DOHH2 (cell line): ENCODE measurements at regions not wholly inside any gene's neighbourhood (a gene's known extent, or its start where the extent isn't known, plus 50 kb on each side); places are given as distances from the start of the nearest gene placed in this dataset.

ENCODE experiments used
- H3F3A ChIP-seq: fragments of 200-600 bp; sonication (generic), shearing (Covaris generic); 2 replicates; pipeline ENCODE4 v1.6.0; 2016; ENCODE audit warnings: antibody characterized with exemption, mild to moderate bottlenecking; ENCODE audit not compliant: control insufficient read depth, insufficient read depth
- H3K27ac ChIP-seq: fragments of 200-600 bp; sonication (generic); 2 replicates; pipeline ENCODE4 v1.5.1; 2014; ENCODE audit warnings: low read depth, mild to moderate bottlenecking, low read length, moderate library complexity
- H3K27me3 ChIP-seq: fragments of 200-600 bp; sonication (generic); 2 replicates; pipeline ENCODE4 v1.6.1; 2014; ENCODE audit warnings: mild to moderate bottlenecking, low read length, mixed read lengths; ENCODE audit not compliant: control insufficient read depth
- H3K36me3 ChIP-seq: fragments of 200-600 bp; sonication (generic); 2 replicates; pipeline ENCODE4 v1.6.1; 2014; ENCODE audit warnings: mild to moderate bottlenecking, low read length, moderate library complexity, mixed read lengths; ENCODE audit not compliant: control insufficient read depth
- H3K4me1 ChIP-seq: fragments of 200-600 bp; sonication (generic); 2 replicates; pipeline ENCODE4 v1.6.1; 2014; ENCODE audit warnings: mild to moderate bottlenecking, low read length, mixed read lengths; ENCODE audit not compliant: control insufficient read depth
- H3K4me2 ChIP-seq: fragments of 200-600 bp; sonication (generic); 2 replicates; pipeline ENCODE4 v1.6.0; 2014; ENCODE audit warnings: mild to moderate bottlenecking, low read length, moderate library complexity
- H3K4me3 ChIP-seq: fragments of 200-600 bp; sonication (generic); 2 replicates; pipeline ENCODE4 v1.5.1; 2014; ENCODE audit warnings: mild to moderate bottlenecking, low read length, mixed read lengths
- H3K79me2 ChIP-seq: fragments of 200-600 bp; sonication (generic); 2 replicates; pipeline ENCODE4 v1.6.1; 2014; ENCODE audit warnings: mild to moderate bottlenecking, low read length, mixed read lengths; ENCODE audit not compliant: control insufficient read depth
- H3K9me2 ChIP-seq: fragments of 200-600 bp; sonication (generic); replicated peaks from 2 replicates; pipeline ENCODE4 v1.6.1; 2014; ENCODE audit warnings: mild to moderate bottlenecking, low read length, mixed read lengths; ENCODE audit not compliant: control insufficient read depth
- H3K9me3 ChIP-seq: fragments of 200-600 bp; sonication (generic); 2 replicates; pipeline ENCODE4 v1.6.1; 2014; ENCODE audit warnings: antibody characterized with exemption, low read length, mixed read lengths; ENCODE audit not compliant: control insufficient read depth, insufficient read depth
- H4K20me1 ChIP-seq: fragments of 200-600 bp; sonication (generic); 2 replicates; pipeline ENCODE4 v1.6.0; 2014; ENCODE audit warnings: low read depth, mild to moderate bottlenecking, antibody characterized with exemption, low read length, moderate library complexity; ENCODE audit not compliant: control insufficient read depth, insufficient read depth
- CTCF ChIP-seq: fragments of 200-600 bp; sonication (generic); IDR thresholded peaks from one replicate; pipeline ENCODE4 v1.5.1; 2014; ENCODE audit warnings: antibody characterized with exemption, mild to moderate bottlenecking, low read depth, low read length; ENCODE audit not compliant: poor library complexity, severe bottlenecking
- EZH2phosphoT487 ChIP-seq: fragments of 200-600 bp; sonication (generic); IDR thresholded peaks from 2 replicates; pipeline ENCODE4 v1.6.1; 2017; ENCODE audit warnings: borderline replicate concordance, mild to moderate bottlenecking, antibody characterized with exemption, low read length, moderate library complexity, mixed read lengths

- no peaks in the 10 kb centered on the region for H3K4me1 ChIP-seq
- no peak overlapping the region for H3K4me3 ChIP-seq
- H3F3A ChIP-seq = no peaks in the 10 kb centered on the region
- TF ChIP-seq EZH2phosphoT487 (no peak), CTCF (no peak)
- no peaks in the 10 kb centered on the region for H4K20me1 ChIP-seq
- H3K9me3 ChIP-seq = no peaks in the 10 kb centered on the region
- H3K36me3 ChIP-seq = no peaks in the 10 kb centered on the region
- no peaks in the 10 kb centered on the region for H3K9me2 ChIP-seq
- H3K4me2 ChIP-seq = no peak overlapping the region
- H3K27ac ChIP-seq = no peak overlapping the region
- no peaks in the 10 kb centered on the region for H3K27me3 ChIP-seq
- H3K79me2 ChIP-seq = no peaks in the 10 kb centered on the region
Measured at GRCh38 chr14:100982353-100982752, 78.8 kb upstream of the RTL1 start.

- no peak overlapping the region for H3K27ac ChIP-seq
- no peaks in the 10 kb centered on the region for H4K20me1 ChIP-seq
- no peaks in the 10 kb centered on the region for H3K4me1 ChIP-seq
- H3K79me2 ChIP-seq = no peaks in the 10 kb centered on the region
- TF ChIP-seq CTCF = no peak
- TF ChIP-seq EZH2phosphoT487 = no peak
- no peaks in the 10 kb centered on the region for H3K9me3 ChIP-seq
- H3K4me2 ChIP-seq = no peak overlapping the region
- no peaks in the 10 kb centered on the region for H3F3A ChIP-seq
- H3K9me2 ChIP-seq = no peaks in the 10 kb centered on the region
- no peaks in the 10 kb centered on the region for H3K36me3 ChIP-seq
- H3K4me3 ChIP-seq = no peak overlapping the region
- H3K27me3 ChIP-seq = no peaks in the 10 kb centered on the region
Measured at GRCh38 chr14:100982762-100983161, 79.2 kb upstream of the RTL1 start.

- H3K4me1 ChIP-seq = no peaks in the 10 kb centered on the region
- no peak for TF ChIP-seq CTCF
- no peak for TF ChIP-seq EZH2phosphoT487
Measured at GRCh38 chr14:100983710-100984109, 80.2 kb upstream of the RTL1 start.

GRCh38 chr14:100988011-100988410, 84.5 kb upstream of the RTL1 start:
- Histone ChIP-seq H3K4me1 (no peaks in the 10 kb centered on the region), H4K20me1 (no peaks in the 10 kb centered on the region), H3K4me3 (no peak overlapping the region), H3K79me2 (no peaks in the 10 kb centered on the region), H3K27ac (no peak overlapping the region), H3K27me3 (no peaks in the 10 kb centered on the region), H3K36me3 (no peaks in the 10 kb centered on the region), H3K9me2 (no peaks in the 10 kb centered on the region), H3F3A (no peaks in the 10 kb centered on the region), H3K4me2 (no peak overlapping the region), H3K9me3 (no peaks in the 10 kb centered on the region)
- no peak for TF ChIP-seq EZH2phosphoT487

More at GRCh38 chr14:100983710-100984109, 80.2 kb upstream of the RTL1 start:
- Histone ChIP-seq H3K9me2 (no peaks in the 10 kb centered on the region), H4K20me1 (no peaks in the 10 kb centered on the region), H3K36me3 (no peaks in the 10 kb centered on the region), H3K27ac (no peak overlapping the region), H3K4me3 (no peak overlapping the region), H3K79me2 (no peaks in the 10 kb centered on the region), H3K27me3 (no peaks in the 10 kb centered on the region), H3F3A (no peaks in the 10 kb centered on the region), H3K9me3 (no peaks in the 10 kb centered on the region), H3K4me2 (no peak overlapping the region)
